Body of pancreas (tissue), 4 donors: ENCODE measurements at regions not wholly inside any gene's neighbourhood (a gene's known extent, or its start where the extent isn't known, plus 50 kb on each side); places are given as distances from the start of the nearest gene placed in this dataset.
"Not testable (repeated sequence)": the region's sequence is repeated elsewhere in the genome, so short reads cannot be mapped to it uniquely, and the experiment has no call there.

Experiments
- ATAC-seq: fragments of 150-250 bp; one replicate; pipeline ENCODE4 v1.9.1; 2016
- DNase-seq, 4 donors: peaks; one replicate each; pipeline ENCODE4 v3.0.0-alpha.2; 2019
- H3K27ac ChIP-seq, 4 donors: fragments of 200-600 bp; sonication (generic); 1 replicate in 3 of 4; 2 replicates in 1 of 4; pipeline versions ENCODE4 v1.5.1 to v1.6.1; 2016 to 2019; ENCODE audit warnings: mild to moderate bottlenecking in 1 of 4, mixed read lengths in 1 of 4, moderate library complexity in 1 of 4
- H3K27me3 ChIP-seq, 2 donors: fragments of 200-600 bp; sonication (generic); one replicate each; pipeline ENCODE4 v1.6.0; 2016; ENCODE audit warnings: mild to moderate bottlenecking in 1 of 2
- H3K36me3 ChIP-seq, 2 donors: fragments of 200-600 bp; sonication (generic); replicated peaks in 1 of 2; 2 replicates each; pipeline ENCODE4 v1.5.1; 2016; ENCODE audit warnings: low read depth in 2 of 2; ENCODE audit not compliant: insufficient read depth in 1 of 2
- H3K4me1 ChIP-seq: fragments of 200-600 bp; sonication (generic); one replicate; pipeline ENCODE4 v1.6.0; 2016
- H3K4me3 ChIP-seq, 2 donors: fragments of 200-600 bp; sonication (generic); 1 replicate in 1 of 2; 2 replicates in 1 of 2; pipeline ENCODE4 v1.5.1; 2016 to 2019
- H3K9me3 ChIP-seq, 3 donors: fragments of 200-600 bp; sonication (generic); 1 replicate in 2 of 3; 2 replicates in 1 of 3; pipeline ENCODE4 v1.5.1; 2016
- POLR2A ChIP-seq, 3 donors: fragments of 450-650 bp; IDR thresholded peaks; one replicate each; pipeline ENCODE4 v1.6.1; 2016; ENCODE audit warnings: antibody characterized with exemption in 3 of 3, mild to moderate bottlenecking in 2 of 3
- WGBS, 2 donors: methylation state at CpG; one replicate each; pipeline ENCODE4 v1.1.5; 2017; 5-methylcytosine and 5-hydroxymethylcytosine counted together
- intact Hi-C: fragments of 100-400 bp; cut with DNase I; formaldehyde crosslinking; loops from one replicate; pipeline ENCODE4 v1.15.1; 2023
- TF ChIP-seq, protein P1 (sequence below), 7 experiments: fragments of 450-650 bp in 4 of 7; fragments of 200-600 bp in 3 of 7; sonication (generic) in 3 of 7; IDR thresholded peaks; one replicate each; pipeline ENCODE4 v1.5.1; 2016 to 2019; ENCODE audit warnings: antibody characterized with exemption in 7 of 7

DNA sequence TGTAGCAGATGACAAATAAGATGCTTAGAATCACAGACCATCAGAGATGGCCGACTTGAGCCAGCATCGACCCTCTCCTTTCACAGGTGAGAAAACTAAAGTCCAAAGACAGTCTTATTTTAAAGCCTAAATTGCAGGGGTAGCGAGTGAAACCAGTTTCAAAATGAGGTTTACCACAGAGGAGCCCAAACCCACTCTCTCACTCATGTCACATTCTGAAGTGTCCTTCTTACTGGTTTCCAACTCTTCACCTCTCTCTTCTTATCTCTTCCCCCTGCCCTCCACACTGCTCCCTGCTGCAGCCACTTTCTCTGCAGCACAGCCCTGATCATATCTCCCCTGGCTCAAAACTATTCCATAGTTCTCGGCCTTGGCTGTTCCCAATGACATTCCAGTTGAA is 57.0 kb upstream of the NID2 start:
- H3K27ac ChIP-seq: no peak overlapping the region
- ATAC-seq (no peak), DNase-seq (no peak)
- TF ChIP-seq, protein P1, sequence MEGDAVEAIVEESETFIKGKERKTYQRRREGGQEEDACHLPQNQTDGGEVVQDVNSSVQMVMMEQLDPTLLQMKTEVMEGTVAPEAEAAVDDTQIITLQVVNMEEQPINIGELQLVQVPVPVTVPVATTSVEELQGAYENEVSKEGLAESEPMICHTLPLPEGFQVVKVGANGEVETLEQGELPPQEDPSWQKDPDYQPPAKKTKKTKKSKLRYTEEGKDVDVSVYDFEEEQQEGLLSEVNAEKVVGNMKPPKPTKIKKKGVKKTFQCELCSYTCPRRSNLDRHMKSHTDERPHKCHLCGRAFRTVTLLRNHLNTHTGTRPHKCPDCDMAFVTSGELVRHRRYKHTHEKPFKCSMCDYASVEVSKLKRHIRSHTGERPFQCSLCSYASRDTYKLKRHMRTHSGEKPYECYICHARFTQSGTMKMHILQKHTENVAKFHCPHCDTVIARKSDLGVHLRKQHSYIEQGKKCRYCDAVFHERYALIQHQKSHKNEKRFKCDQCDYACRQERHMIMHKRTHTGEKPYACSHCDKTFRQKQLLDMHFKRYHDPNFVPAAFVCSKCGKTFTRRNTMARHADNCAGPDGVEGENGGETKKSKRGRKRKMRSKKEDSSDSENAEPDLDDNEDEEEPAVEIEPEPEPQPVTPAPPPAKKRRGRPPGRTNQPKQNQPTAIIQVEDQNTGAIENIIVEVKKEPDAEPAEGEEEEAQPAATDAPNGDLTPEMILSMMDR (IDR thresholded peaks at IDR 0.05): no peak
- no peak for TF ChIP-seq POLR2A (IDR thresholded peaks at IDR 0.05)
- intact Hi-C loops: loop anchor here (10.0 kb wide), 1 partner anchor 141 kb away; the partner anchor contains the start of gene RTRAF
- H3K4me1 ChIP-seq: no peaks in the 10 kb centered on the region
- H3K4me3 ChIP-seq: no peak overlapping the region
- no peaks in the 10 kb centered on the region for H3K9me3 ChIP-seq
- WGBS, 2 donors: 66 to 71% methylated on average over 4 of the region's 4 CpGs
- no peaks in the 10 kb centered on the region for H3K27me3 ChIP-seq
- H3K36me3 ChIP-seq: no peaks in the 10 kb centered on the region

DNA sequence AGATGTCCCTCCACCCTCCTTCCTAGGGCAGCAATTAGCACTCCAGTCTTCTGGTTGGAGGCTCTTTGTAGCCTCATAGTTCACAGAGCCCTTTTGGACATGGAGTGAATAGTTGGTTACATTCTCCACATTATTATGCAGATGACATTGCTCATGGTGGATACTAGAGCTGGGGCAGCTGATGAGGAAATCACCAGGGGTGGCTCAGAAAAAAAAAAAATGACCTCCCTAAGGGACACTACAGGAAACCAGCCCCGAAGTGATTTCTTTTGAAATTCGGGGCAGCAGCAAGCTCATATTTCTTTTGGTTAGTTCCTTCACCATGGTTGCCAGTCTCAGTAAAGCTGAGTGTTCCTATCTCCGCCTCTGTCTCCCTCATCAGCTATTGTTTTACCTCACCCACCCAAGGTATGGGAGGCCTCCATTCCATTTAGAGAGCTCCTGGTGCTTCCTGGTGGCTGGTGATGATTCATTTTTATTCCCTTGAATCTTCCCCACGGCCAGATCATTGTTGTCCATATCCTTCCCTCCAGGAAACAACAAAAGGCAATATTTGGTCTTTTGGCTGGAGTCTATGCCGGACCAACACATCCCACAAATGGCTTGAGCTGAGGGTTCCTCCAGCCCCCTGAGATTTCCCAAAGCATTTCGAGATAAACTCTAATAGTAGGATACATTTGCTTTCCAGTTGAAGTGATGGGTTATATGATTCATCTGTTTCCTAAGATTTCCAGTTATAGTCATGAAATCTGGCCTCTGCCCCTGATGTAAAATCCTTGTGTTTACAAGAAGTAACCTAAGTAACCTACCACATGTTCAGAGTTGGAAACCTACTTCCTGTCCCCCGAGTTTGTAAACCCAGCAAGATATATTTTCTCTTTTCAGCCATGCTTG is 56.2 kb upstream of the NID2 start:
- intact Hi-C loops: loop anchor here (10.0 kb wide), 1 partner anchor 140 kb away; the partner anchor contains the start of gene RTRAF
- H3K27ac ChIP-seq: peak overlapping the region in 2 of 4 donors; percentile 15 to 36
- H3K36me3 ChIP-seq: no peaks in the 10 kb centered on the region
- H3K9me3 ChIP-seq: no peaks in the 10 kb centered on the region
- no peaks in the 10 kb centered on the region for H3K27me3 ChIP-seq
- TF ChIP-seq POLR2A (IDR thresholded peaks at IDR 0.05): no peak
- TF ChIP-seq, protein P1 (IDR thresholded peaks at IDR 0.05): no peak
- 52 to 57% methylated on average over 7 of the region's 7 CpGs for WGBS, 2 donors
- no peak overlapping the region for H3K4me3 ChIP-seq
- ATAC-seq (peak; percentile 47), DNase-seq (peak in 1 of 4 donors; percentile 3)
- no peaks in the 10 kb centered on the region for H3K4me1 ChIP-seq

DNA sequence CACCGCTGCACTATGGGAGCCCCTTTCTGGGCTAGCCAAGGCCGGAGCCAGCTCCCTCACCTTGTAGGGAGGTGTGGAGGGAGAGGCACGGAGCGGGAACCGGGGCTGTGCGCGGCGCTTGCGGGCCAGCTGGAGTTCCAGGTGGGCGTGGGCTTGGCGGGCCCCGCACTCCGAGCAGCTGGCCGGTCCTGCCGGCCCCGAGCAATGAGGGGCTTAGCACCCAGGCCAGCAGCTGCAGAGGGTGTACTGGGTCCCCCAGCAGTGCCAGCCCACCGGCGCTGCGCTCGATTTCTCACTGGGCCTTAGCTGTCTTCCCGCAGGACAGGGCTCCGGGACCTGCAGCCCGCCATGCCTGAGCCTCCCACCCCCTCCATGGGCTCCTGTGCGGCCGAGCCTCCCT is 53.3 kb upstream of the NID2 start:
- H3K27ac ChIP-seq, H3K36me3 ChIP-seq, H3K27me3 ChIP-seq, ATAC-seq, H3K4me1 ChIP-seq, DNase-seq, H3K4me3 ChIP-seq, H3K9me3 ChIP-seq: not testable (repeated sequence)
- intact Hi-C loops: loop anchor here (10.0 kb wide), 1 partner anchor 137 kb away; the partner anchor contains the start of gene RTRAF
- 92 to 100% methylated on average over 1 to 8 of the region's 25 CpGs for WGBS, 2 donors

DNA sequence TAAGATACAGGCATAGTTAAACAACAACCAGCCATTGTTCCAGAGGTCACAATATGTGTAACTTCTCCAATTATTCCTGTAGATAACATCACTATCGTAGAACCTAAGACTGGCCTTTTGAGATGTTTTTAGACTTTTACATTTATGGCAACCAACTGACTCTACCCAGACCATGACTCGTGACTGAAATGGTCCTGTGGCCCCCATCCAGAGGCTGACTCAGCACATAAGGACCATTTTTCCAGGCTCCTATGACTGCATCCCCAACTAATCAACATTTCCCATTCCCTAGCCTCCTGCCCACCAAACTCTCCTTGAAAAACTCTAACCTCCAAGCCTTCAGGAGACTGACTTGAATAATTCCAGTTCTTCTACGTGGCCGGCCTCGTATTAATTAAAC is 52.6 kb upstream of the NID2 start:
- 81 to 85% methylated on average over 5 of the region's 5 CpGs for WGBS, 2 donors
- H3K36me3 ChIP-seq: no peaks in the 10 kb centered on the region
- DNase-seq: no peak
- TF ChIP-seq, protein P1 (IDR thresholded peaks at IDR 0.05): no peak
- no peak for TF ChIP-seq POLR2A (IDR thresholded peaks at IDR 0.05)
- H3K4me1 ChIP-seq: peaks cover 10% of the 10 kb centered on the region
- H3K27me3 ChIP-seq: no peaks in the 10 kb centered on the region
- H3K9me3 ChIP-seq: no peaks in the 10 kb centered on the region
- H3K4me3 ChIP-seq: no peak overlapping the region
- no peak overlapping the region for H3K27ac ChIP-seq
- ATAC-seq: no peak
- intact Hi-C loops: loop anchor here (10.0 kb wide), 1 partner anchor 137 kb away; the partner anchor contains the start of gene RTRAF

DNA sequence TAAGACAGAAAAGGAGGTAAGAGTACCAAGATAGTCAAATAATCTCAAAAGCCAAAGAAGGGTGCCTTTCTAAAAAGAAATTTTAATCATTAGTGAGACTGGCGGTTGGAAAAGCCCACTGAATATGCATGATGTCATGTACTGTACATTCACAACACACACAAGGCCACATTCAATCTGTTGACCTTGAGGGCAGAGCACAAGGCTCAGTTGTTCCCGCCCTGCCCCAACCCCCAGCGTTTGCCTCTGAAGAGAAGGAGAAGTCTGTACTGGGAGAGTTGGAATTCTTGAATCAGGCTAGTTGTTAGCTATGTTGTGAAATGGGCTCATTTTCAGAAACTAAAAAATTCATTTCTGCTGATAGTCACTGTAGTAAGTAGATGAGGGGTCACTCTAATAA is 50.2 kb upstream of the NID2 start:
- Histone ChIP-seq H3K4me1 (peaks cover 10% of the 10 kb centered on the region), H3K36me3 (no peaks in the 10 kb centered on the region), H3K4me3 (no peak overlapping the region), H3K9me3 (no peaks in the 10 kb centered on the region), H3K27ac (peak overlapping the region in 1 of 4 donors; percentile 5), H3K27me3 (no peaks in the 10 kb centered on the region)
- ATAC-seq (peak; percentile 97), DNase-seq (peak; percentile 62 to 74 (median 69))
- 12 to 14% methylated on average over 3 of the region's 3 CpGs for WGBS, 2 donors
- TF ChIP-seq, protein P1 (IDR thresholded peaks at IDR 0.05): no peak
- no peak for TF ChIP-seq POLR2A (IDR thresholded peaks at IDR 0.05)
- intact Hi-C loops: no loop called here
